Endothelial cell of umbilical vein (primary cell): ENCODE measurements at regions not wholly inside any gene's neighbourhood (a gene's known extent, or its start where the extent isn't known, plus 50 kb on each side); places are given as distances from the start of the nearest gene placed in this dataset.

ENCODE experiments used
- BruUV-seq: library from RNA; stranded (reverse); fragments of 400-500 nt; replicated peaks from 2 replicates; lab custom pipeline; 2021; lab: Mats Ljungman, UMichigan
- CTCF ChIA-PET: fragments of 300-600, 350-600 bp; sonication (Branson Sonifier 250); formaldehyde crosslinking; loops from one replicate; lab custom pipeline; 2021; ENCODE audit warnings: antibody characterized with exemption, inconsistent platforms; lab: Charles Lee
- POLR2A ChIA-PET: fragments of 300-600, 350-600 bp; sonication (Branson Sonifier 250); formaldehyde crosslinking; loops from one replicate; lab custom pipeline; 2021; ENCODE audit warnings: antibody characterized with exemption, inconsistent platforms; lab: Charles Lee
- DNase-seq: peaks from one replicate; pipeline ENCODE4 v3.0.0-alpha.2; 2011; ENCODE audit warnings: low read depth, low spot score
- FAIRE-seq: peaks from 2 replicates; lab custom pipeline; 2011; peaks lifted over from hg19 to GRCh38; lab: Jason Lieb, UNC
- H2AFZ ChIP-seq: 2 replicates; pipeline ENCODE4 v1.6.0; 2012; ENCODE audit warnings: low read depth, low read length, control low read depth, inconsistent platforms
- H3K27ac ChIP-seq: 2 replicates; pipeline ENCODE4 v1.5.1; 2011; ENCODE audit warnings: low read depth, mild to moderate bottlenecking, control low read depth, low read length, moderate library complexity; ENCODE audit not compliant: insufficient read depth
- H3K27me3 ChIP-seq, 2 experiments: 2 replicates each; pipeline versions ENCODE4 v1.6.0 to v1.6.1; 2011; ENCODE audit warnings: low read length in 2 of 2, mixed read lengths in 1 of 2; ENCODE audit not compliant: control insufficient read depth in 2 of 2, insufficient read depth in 2 of 2
- H3K36me3 ChIP-seq, 2 experiments: 2 replicates in 1 of 2; 3 replicates in 1 of 2; pipeline ENCODE4 v1.5.1; 2011; ENCODE audit warnings: low read length in 2 of 2, mild to moderate bottlenecking in 1 of 2, moderate library complexity in 1 of 2; ENCODE audit not compliant: control insufficient read depth in 2 of 2, insufficient read depth in 2 of 2; ENCODE audit errors: extremely low read depth in 1 of 2
- H3K4me1 ChIP-seq: 3 replicates; pipeline ENCODE4 v1.5.1; 2011; ENCODE audit warnings: mild to moderate bottlenecking, low read length; ENCODE audit not compliant: control insufficient read depth, insufficient read depth; ENCODE audit errors: extremely low read depth
- H3K4me2 ChIP-seq: 2 replicates; pipeline ENCODE4 v1.6.1; 2011; ENCODE audit warnings: low read length, control low read depth, mixed read lengths; ENCODE audit not compliant: insufficient read depth
- H3K4me3 ChIP-seq, 3 experiments: fragments of 200-600 bp in 1 of 3; sonication (generic), shearing (Covaris generic) in 1 of 3; replicated peaks in 1 of 3; 2 replicates each; pipeline ENCODE4 v1.5.1; 2011 to 2016; ENCODE audit warnings: control low read depth in 3 of 3, low read length in 3 of 3, mild to moderate bottlenecking in 2 of 3, inconsistent platforms in 1 of 3, low read depth in 1 of 3, moderate library complexity in 1 of 3; ENCODE audit not compliant: insufficient read depth in 1 of 3
- H3K79me2 ChIP-seq: 2 replicates; pipeline ENCODE4 v1.6.0; 2012; ENCODE audit warnings: low read length, inconsistent platforms; ENCODE audit not compliant: control insufficient read depth, insufficient read depth
- H3K9ac ChIP-seq: replicated peaks from 2 replicates; pipeline ENCODE3; 2011; ENCODE audit warnings: low read length, control low read depth; ENCODE audit not compliant: insufficient read depth; ENCODE audit errors: extremely low read depth
- H3K9me1 ChIP-seq: replicated peaks from 3 replicates; pipeline ENCODE4 v1.6.0; 2011; ENCODE audit warnings: mild to moderate bottlenecking, low read length; ENCODE audit not compliant: control insufficient read depth, insufficient read depth; ENCODE audit errors: extremely low read depth
- H3K9me3 ChIP-seq: replicated peaks from 2 replicates; pipeline ENCODE4 v1.5.1; 2012; ENCODE audit warnings: low read length, inconsistent platforms; ENCODE audit not compliant: control insufficient read depth, insufficient read depth
- H4K20me1 ChIP-seq: replicated peaks from 2 replicates; pipeline ENCODE3; 2011; ENCODE audit warnings: mild to moderate bottlenecking, low read length; ENCODE audit not compliant: control insufficient read depth, insufficient read depth; ENCODE audit errors: extremely low read depth
- EZH2 ChIP-seq: IDR thresholded peaks from 2 replicates; pipeline ENCODE4 v1.6.1; 2012; ENCODE audit warnings: borderline replicate concordance, low read depth, mild to moderate bottlenecking, moderate library complexity, low read length, inconsistent platforms; ENCODE audit not compliant: severe bottlenecking
- FOS ChIP-seq: IDR thresholded peaks from 2 replicates; pipeline ENCODE4 v1.6.1; 2011; ENCODE audit warnings: mild to moderate bottlenecking, low read length, moderate library complexity, borderline replicate concordance; ENCODE audit not compliant: insufficient read depth
- GATA2 ChIP-seq: IDR thresholded peaks from 2 replicates; pipeline ENCODE4 v1.7.0; 2011; ENCODE audit warnings: low read depth, mild to moderate bottlenecking, moderate library complexity, mixed read lengths, low read length; ENCODE audit not compliant: insufficient read length, insufficient read depth
- JUN ChIP-seq: IDR thresholded peaks from 2 replicates; pipeline ENCODE4 v1.6.1; 2011; ENCODE audit warnings: borderline replicate concordance, low read depth; ENCODE audit not compliant: insufficient read length, insufficient read depth
- MYC ChIP-seq: IDR thresholded peaks from one replicate; pipeline ENCODE4 v1.6.1; 2011; ENCODE audit warnings: mild to moderate bottlenecking, low read depth, low read length
- POLR2A ChIP-seq: IDR thresholded peaks from 2 replicates; pipeline ENCODE4 v1.6.1; 2012; ENCODE audit warnings: low read depth, mild to moderate bottlenecking, control low read depth, low read length
- POLR2AphosphoS5 ChIP-seq: IDR thresholded peaks from 2 replicates; pipeline ENCODE4 v1.6.1; 2012; ENCODE audit warnings: low read depth, mild to moderate bottlenecking, control low read depth, low read length, moderate library complexity; ENCODE audit not compliant: insufficient read depth
- dilution Hi-C: fragments of 300-500 bp; cut with MboI; formaldehyde crosslinking; loops from one replicate; pipeline ENCODE4 v1.15.0; 2019; ENCODE audit warnings: low sequenced_read_pairs; ENCODE audit not compliant: extremely low pct_ligation_motif_present
- intact Hi-C: fragments of 100-400 bp; cut with micrococcal nuclease; formaldehyde crosslinking; loops from one replicate; pipeline ENCODE4 v1.10.0; 2022
- TF ChIP-seq, protein P1 (sequence below), 2 donors: IDR thresholded peaks; 1 replicate in 1 of 2; 2 replicates in 1 of 2; pipeline ENCODE4 v1.5.1; 2011; ENCODE audit warnings: low read length in 2 of 2, mild to moderate bottlenecking in 2 of 2, moderate library complexity in 2 of 2, control low read depth in 1 of 2, inconsistent platforms in 1 of 2, low read depth in 1 of 2; ENCODE audit not compliant: insufficient read depth in 1 of 2; ENCODE audit errors: extremely low read depth in 1 of 2
- TF ChIP-seq, protein P2 (sequence below): IDR thresholded peaks from 2 replicates; pipeline ENCODE4 v1.6.1; 2011; ENCODE audit not compliant: insufficient read depth, insufficient read length

DNA sequence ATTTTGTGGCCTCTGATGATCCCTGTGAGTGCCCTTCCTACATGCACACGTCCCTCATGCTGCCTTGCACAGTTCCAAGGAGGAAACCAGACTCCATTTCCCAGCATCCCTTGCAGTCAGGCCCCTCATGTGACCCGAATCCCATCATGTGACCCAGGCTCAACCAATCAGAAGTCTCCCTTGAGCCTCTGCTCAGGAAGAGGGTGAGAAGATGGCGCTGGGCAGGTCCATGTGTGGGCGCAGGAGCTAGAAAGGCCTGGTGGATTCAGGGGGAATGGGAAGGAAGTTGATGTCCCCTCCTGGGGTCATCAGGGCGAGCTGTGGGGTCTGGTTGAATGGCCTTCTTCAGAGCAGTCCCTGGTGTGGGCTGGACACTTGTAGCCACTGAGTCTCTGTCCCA is 240.5 kb downstream of the ADGRD1 start:
- Histone ChIP-seq H2AFZ (no peak overlapping the region), H3K9me3 (no peaks in the 10 kb centered on the region), H3K4me1 (no peaks in the 10 kb centered on the region), H3K27me3 (no peaks in the 10 kb centered on the region), H3K27ac (no peak overlapping the region), H3K36me3 (no peaks in the 10 kb centered on the region), H3K9me1 (no peaks in the 10 kb centered on the region), H3K4me2 (no peak overlapping the region), H4K20me1 (no peaks in the 10 kb centered on the region), H3K4me3 (no peak overlapping the region), H3K9ac (no peak overlapping the region), H3K79me2 (no peaks in the 10 kb centered on the region)
- no TSS peak for BruUV-seq
- TF ChIP-seq, protein P1, sequence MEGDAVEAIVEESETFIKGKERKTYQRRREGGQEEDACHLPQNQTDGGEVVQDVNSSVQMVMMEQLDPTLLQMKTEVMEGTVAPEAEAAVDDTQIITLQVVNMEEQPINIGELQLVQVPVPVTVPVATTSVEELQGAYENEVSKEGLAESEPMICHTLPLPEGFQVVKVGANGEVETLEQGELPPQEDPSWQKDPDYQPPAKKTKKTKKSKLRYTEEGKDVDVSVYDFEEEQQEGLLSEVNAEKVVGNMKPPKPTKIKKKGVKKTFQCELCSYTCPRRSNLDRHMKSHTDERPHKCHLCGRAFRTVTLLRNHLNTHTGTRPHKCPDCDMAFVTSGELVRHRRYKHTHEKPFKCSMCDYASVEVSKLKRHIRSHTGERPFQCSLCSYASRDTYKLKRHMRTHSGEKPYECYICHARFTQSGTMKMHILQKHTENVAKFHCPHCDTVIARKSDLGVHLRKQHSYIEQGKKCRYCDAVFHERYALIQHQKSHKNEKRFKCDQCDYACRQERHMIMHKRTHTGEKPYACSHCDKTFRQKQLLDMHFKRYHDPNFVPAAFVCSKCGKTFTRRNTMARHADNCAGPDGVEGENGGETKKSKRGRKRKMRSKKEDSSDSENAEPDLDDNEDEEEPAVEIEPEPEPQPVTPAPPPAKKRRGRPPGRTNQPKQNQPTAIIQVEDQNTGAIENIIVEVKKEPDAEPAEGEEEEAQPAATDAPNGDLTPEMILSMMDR (IDR thresholded peaks at IDR 0.05; ENCODE audit: extremely low read depth in 1 of 2, insufficient read depth in 1 of 2, low read depth in 1 of 2, low read length in 2 of 2): no peak
- TF ChIP-seq, protein P2, sequence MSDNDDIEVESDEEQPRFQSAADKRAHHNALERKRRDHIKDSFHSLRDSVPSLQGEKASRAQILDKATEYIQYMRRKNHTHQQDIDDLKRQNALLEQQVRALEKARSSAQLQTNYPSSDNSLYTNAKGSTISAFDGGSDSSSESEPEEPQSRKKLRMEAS: no peak
- TF ChIP-seq POLR2AphosphoS5 (no peak), EZH2 (no peak), FOS (no peak), MYC (no peak), POLR2A (no peak), JUN (no peak), GATA2 (no peak)
- ChIA-PET POLR2A (no interaction called here), CTCF (no interaction called here)
- FAIRE-seq (no peak), DNase-seq (no peak)
- dilution Hi-C loops: no loop called here
- intact Hi-C loops: no loop called here
